ENCODE measurements at regions not wholly inside any gene's neighbourhood (a gene's known extent, or its start where the extent isn't known, plus 50 kb on each side); places are given as distances from the start of the nearest gene placed in this dataset.

- Histone ChIP-seq H3K27ac (peak overlapping the region in 1 of 4 donors; percentile 37), H3K36me3 (no peaks in the 10 kb centered on the region), H3K9me3 (no peaks in the 10 kb centered on the region), H3K4me1 (peaks cover 0 to 12% (median 6%) of the 10 kb centered on the region in 4 donors), H3K4me3 (no peak overlapping the region), H3K27me3 (no peaks in the 10 kb centered on the region)
- 61 to 62% methylated on average over 7 of the region's 7 CpGs for WGBS, 2 donors
- DNase-seq (peak; percentile 12 to 37), ATAC-seq (ENCODE audit: low FRiP score in 2 of 2) (no peak)
- TF ChIP-seq EP300 (IDR thresholded peaks at IDR 0.05) (no peak), POLR2A (IDR thresholded peaks at IDR 0.05) (no peak), CTCF (IDR thresholded peaks at IDR 0.05) (no peak), POLR2AphosphoS5 (IDR thresholded peaks at IDR 0.05) (no peak)
Observed at GRCh38 chr3:139252719-139253118, 91.1 kb upstream of the MRPS22 start.

- H3K4me1 ChIP-seq = no peaks in the 10 kb centered on the region
- 64 to 74% methylated on average over 4 of the region's 4 CpGs for WGBS, 2 donors
- no peak overlapping the region for H3K4me3 ChIP-seq
- DNase-seq = no peak
- TF ChIP-seq CTCF (IDR thresholded peaks at IDR 0.05) (no peak), EP300 (IDR thresholded peaks at IDR 0.05) (no peak), POLR2A (IDR thresholded peaks at IDR 0.05) (no peak), POLR2AphosphoS5 (IDR thresholded peaks at IDR 0.05) (no peak)
- no peaks in the 10 kb centered on the region for H3K36me3 ChIP-seq
- H3K27me3 ChIP-seq = no peaks in the 10 kb centered on the region
- H3K27ac ChIP-seq = no peak overlapping the region
- no peak for ATAC-seq (ENCODE audit: low FRiP score in 2 of 2)
- H3K9me3 ChIP-seq = no peaks in the 10 kb centered on the region
Observed at GRCh38 chr3:139258276-139258675, 85.5 kb upstream of the MRPS22 start.

- TF ChIP-seq POLR2A (IDR thresholded peaks at IDR 0.05) (no peak), POLR2AphosphoS5 (IDR thresholded peaks at IDR 0.05) (no peak), EP300 (IDR thresholded peaks at IDR 0.05) (no peak), CTCF (IDR thresholded peaks at IDR 0.05) (no peak)
- ATAC-seq (ENCODE audit: low FRiP score in 2 of 2) = no peak
- 60 to 65% methylated on average over 2 of the region's 2 CpGs for WGBS, 2 donors
- DNase-seq = no peak
- Histone ChIP-seq H3K4me1 (no peaks in the 10 kb centered on the region), H3K27ac (no peak overlapping the region), H3K27me3 (no peaks in the 10 kb centered on the region), H3K36me3 (no peaks in the 10 kb centered on the region), H3K4me3 (no peak overlapping the region), H3K9me3 (no peaks in the 10 kb centered on the region)
Observed at GRCh38 chr3:139259398-139259797, 84.4 kb upstream of the MRPS22 start.

- H3K27ac ChIP-seq = no peak overlapping the region
- DNase-seq = no peak
- H3K9me3 ChIP-seq = no peaks in the 10 kb centered on the region
- ATAC-seq (ENCODE audit: low FRiP score in 2 of 2) = no peak
- no peaks in the 10 kb centered on the region for H3K4me1 ChIP-seq
- TF ChIP-seq EP300 (IDR thresholded peaks at IDR 0.05) = no peak
- TF ChIP-seq CTCF (IDR thresholded peaks at IDR 0.05) = no peak
- TF ChIP-seq POLR2AphosphoS5 (IDR thresholded peaks at IDR 0.05) = no peak
- TF ChIP-seq POLR2A (IDR thresholded peaks at IDR 0.05) = no peak
- no peak overlapping the region for H3K4me3 ChIP-seq
- 61 to 75% methylated on average over 2 to 3 of the region's 3 CpGs for WGBS, 2 donors
- no peaks in the 10 kb centered on the region for H3K36me3 ChIP-seq
- H3K27me3 ChIP-seq = no peaks in the 10 kb centered on the region
Observed at GRCh38 chr3:139260041-139260486, 83.8 kb upstream of the MRPS22 start.

Measured in upper lobe of left lung (tissue), 6 donors.